ENCODE measurements at regions not wholly inside any gene's neighbourhood (a gene's known extent, or its start where the extent isn't known, plus 50 kb on each side); places are given as distances from the start of the nearest gene placed in this dataset.
A peak's percentile ranks its signal among the peaks of the same experiment; 100 is the strongest.

- Mint-ChIP-seq H3K27me3 (ENCODE audit: insufficient read depth, low read depth, poor library complexity) (no peaks in the 10 kb centered on the region), H3K4me1 (no peaks in the 10 kb centered on the region; the same call in 2 of the 3 replicates), H3K36me3 (ENCODE audit: low read depth) (no peaks in the 10 kb centered on the region), H3K9me3 (no peaks in the 10 kb centered on the region), H3K4me3 (no peak overlapping the region), H3K27ac (no peak overlapping the region)
- no peak for ATAC-seq
- DNase-seq (ENCODE audit: low spot score): no peak
- no peaks in the 10 kb centered on the region for H3F3A ChIP-seq (replicated peaks; ENCODE audit: low read depth)
- H3K9me2 ChIP-seq (ENCODE audit: insufficient read depth): 0 out of 2 replicates have a peak, but pooled peaks cover 6% of the 10 kb centered on the region
- H3K27me3 ChIP-seq (ENCODE audit: insufficient read depth): no peaks in the 10 kb centered on the region
- no peak overlapping the region for H3K4me2 ChIP-seq
- H3K4me1 ChIP-seq (ENCODE audit: insufficient read depth): no peaks in the 10 kb centered on the region
- no peak for TF ChIP-seq EZH2 (IDR thresholded peaks at IDR 0.05; ENCODE audit: low read depth, unreplicated experiment)
- no peak for TF ChIP-seq CREB1 (CRISPR knock-in tag; IDR thresholded peaks at IDR 0.05; ENCODE audit: low read depth)
- no peak for TF ChIP-seq POLR2AphosphoS5 (IDR thresholded peaks at IDR 0.05; ENCODE audit: low read depth)
- no peak for TF ChIP-seq NANOG (IDR thresholded peaks at IDR 0.05; ENCODE audit: borderline replicate concordance)
- no peak for TF ChIP-seq CTCF (conservative IDR thresholded peaks at IDR 0.05; ENCODE audit: low read depth in 2 of 2)
- no peak for TF ChIP-seq ETS1 (IDR thresholded peaks at IDR 0.05)
- H3K36me3 ChIP-seq (ENCODE audit: insufficient read depth): no peaks in the 10 kb centered on the region
- H2AFZ ChIP-seq: no peak overlapping the region
- H3K4me3 ChIP-seq: no peak overlapping the region
- no peaks in the 10 kb centered on the region for H4K20me1 ChIP-seq (replicated peaks; ENCODE audit: insufficient read depth)
- H3K27ac ChIP-seq (ENCODE audit: low read depth): no peak overlapping the region
- no peaks in the 10 kb centered on the region for H3K79me2 ChIP-seq (replicated peaks; ENCODE audit: insufficient read depth)
Observed at GRCh38 chr4:134375775-134376174, 174.2 kb upstream of the PABPC4L start.

GRCh38 chr4:134365852-134366251 is 164.3 kb upstream of the PABPC4L start:
- Histone ChIP-seq H3K4me1 (ENCODE audit: insufficient read depth) (no peaks in the 10 kb centered on the region), H3K4me3 (no peak overlapping the region), H3F3A (replicated peaks; ENCODE audit: low read depth) (no peaks in the 10 kb centered on the region), H3K27ac (ENCODE audit: low read depth) (no peak overlapping the region), H3K9me2 (ENCODE audit: insufficient read depth) (no peaks in the 10 kb centered on the region), H3K79me2 (replicated peaks; ENCODE audit: insufficient read depth) (no peaks in the 10 kb centered on the region), H3K4me2 (no peak overlapping the region), H4K20me1 (replicated peaks; ENCODE audit: insufficient read depth) (no peaks in the 10 kb centered on the region), H3K36me3 (ENCODE audit: insufficient read depth) (no peaks in the 10 kb centered on the region), H3K27me3 (ENCODE audit: insufficient read depth) (no peaks in the 10 kb centered on the region), H2AFZ (no peak overlapping the region; the same call in 1 of the 2 replicates)
- Mint-ChIP-seq H3K4me3 (no peak overlapping the region), H3K27me3 (ENCODE audit: insufficient read depth, low read depth, poor library complexity) (no peaks in the 10 kb centered on the region), H3K27ac (peak overlapping the region; percentile 71), H3K9me3 (no peaks in the 10 kb centered on the region; the same call in 2 of the 3 replicates), H3K36me3 (ENCODE audit: low read depth) (no peaks in the 10 kb centered on the region), H3K4me1 (no peaks in the 10 kb centered on the region)
- DNase-seq (ENCODE audit: low spot score) (no peak), ATAC-seq (no peak)
- TF ChIP-seq CREB1 (CRISPR knock-in tag; IDR thresholded peaks at IDR 0.05; ENCODE audit: low read depth) (no peak), REST (IDR thresholded peaks at IDR 0.05; ENCODE audit: unreplicated experiment) (no peak), ZNF331 (CRISPR knock-in tag; IDR thresholded peaks at IDR 0.05; ENCODE audit: low read depth) (no peak), ZNF114 (CRISPR knock-in tag; IDR thresholded peaks at IDR 0.05) (no peak), ZNF462 (CRISPR knock-in tag; IDR thresholded peaks at IDR 0.05) (no peak)
